DMS79 treated with DMSO at 0.1 percent for 48 hours (cell line): ENCODE measurements at regions not wholly inside any gene's neighbourhood (a gene's known extent, or its start where the extent isn't known, plus 50 kb on each side); places are given as distances from the start of the nearest gene placed in this dataset.

Experiments used
- DNase-seq: peaks from one replicate; lab custom pipeline; 2025; lab: John Stamatoyannopoulos, UW

- no peak for DNase-seq
Measured at GRCh38 chr18:37937287-37937686, 371.7 kb upstream of the CELF4 start.

GRCh38 chr18:37935086-37935485, 369.5 kb upstream of the CELF4 start:
- no peak for DNase-seq

DNA sequence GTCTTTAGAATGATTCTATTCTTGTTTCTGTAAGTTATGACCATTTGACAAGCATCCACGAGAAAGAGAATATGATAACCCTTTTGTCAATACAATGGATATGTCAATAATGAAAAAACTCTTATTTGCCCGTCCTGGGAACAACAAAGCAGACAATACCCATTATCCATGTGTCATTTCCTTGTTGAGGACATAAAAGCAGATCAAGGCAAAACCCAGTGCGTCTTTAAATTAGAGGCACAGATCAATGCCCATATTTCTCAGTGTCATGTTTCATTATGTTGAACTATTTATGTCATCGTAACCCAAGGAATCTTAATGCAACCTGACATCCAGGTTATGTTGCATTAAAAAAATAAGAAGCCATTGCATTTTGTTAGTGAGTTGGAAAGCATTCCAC, 365.0 kb upstream of the CELF4 start:
- no peak for DNase-seq

DNA sequence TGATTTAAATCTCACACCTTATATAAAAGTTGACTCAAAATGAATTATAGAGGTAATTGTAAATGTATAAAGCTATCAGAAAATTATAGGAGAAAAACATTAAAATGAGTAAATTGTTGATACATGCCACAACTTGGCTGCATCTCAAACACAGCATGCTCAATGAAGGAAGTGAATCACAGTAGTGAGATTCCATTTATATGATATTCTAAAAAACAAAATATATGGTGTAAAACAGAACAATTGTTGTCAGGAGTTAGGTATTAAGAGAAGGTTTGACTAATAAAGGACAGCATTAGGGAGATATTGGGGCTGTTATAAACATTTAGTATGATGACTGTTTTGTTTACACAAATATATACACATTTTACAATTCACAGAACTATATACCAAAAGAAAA, 356.6 kb upstream of the CELF4 start:
- DNase-seq: no peak

DNA sequence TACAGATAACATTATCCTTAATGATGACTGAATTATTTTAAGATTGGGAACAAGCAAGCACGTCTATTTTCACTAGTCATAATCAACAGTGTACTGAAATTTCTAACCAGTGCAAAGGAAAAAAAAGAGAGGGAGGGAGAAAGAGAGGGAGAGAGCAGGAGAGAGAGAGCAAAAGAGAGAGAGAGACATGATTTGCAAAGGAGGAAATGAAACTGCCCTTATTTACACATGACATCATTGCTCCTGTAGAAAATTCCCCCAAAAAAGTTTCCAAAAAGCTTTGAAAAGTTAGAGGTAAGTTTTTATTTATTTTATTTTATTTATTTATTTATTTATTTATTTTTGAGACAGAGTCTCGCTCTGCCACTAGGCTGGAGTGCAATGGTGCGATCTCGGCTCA, 355.3 kb upstream of the CELF4 start:
- no peak for DNase-seq

DNA sequence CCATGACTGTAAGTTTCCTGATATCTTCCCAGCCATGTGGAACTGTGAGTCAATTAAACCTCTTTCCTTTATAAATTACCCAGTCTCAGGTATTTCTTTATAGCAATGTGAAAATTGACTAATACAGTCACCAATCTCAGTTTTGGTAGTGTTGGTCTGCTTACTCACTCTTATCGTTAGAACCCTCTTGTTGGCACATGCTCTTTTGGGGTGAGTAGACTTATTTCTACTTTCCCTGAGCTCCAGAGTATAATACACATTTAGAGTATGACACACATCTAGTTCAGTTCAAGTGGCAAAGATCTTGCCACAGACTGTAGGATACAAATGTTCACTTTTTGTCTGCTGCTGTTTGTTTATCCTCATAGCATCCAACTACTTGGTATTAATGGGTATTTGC, 347.5 kb upstream of the CELF4 start:
- DNase-seq: no peak

GRCh38 chr18:37902344-37902743, 336.7 kb upstream of the CELF4 start:
- DNase-seq: no peak

- DNase-seq: no peak
Measured at GRCh38 chr18:37900326-37900725, 334.7 kb upstream of the CELF4 start.

- no peak for DNase-seq
Measured at GRCh38 chr18:37889963-37890362, 324.4 kb upstream of the CELF4 start.

DNA sequence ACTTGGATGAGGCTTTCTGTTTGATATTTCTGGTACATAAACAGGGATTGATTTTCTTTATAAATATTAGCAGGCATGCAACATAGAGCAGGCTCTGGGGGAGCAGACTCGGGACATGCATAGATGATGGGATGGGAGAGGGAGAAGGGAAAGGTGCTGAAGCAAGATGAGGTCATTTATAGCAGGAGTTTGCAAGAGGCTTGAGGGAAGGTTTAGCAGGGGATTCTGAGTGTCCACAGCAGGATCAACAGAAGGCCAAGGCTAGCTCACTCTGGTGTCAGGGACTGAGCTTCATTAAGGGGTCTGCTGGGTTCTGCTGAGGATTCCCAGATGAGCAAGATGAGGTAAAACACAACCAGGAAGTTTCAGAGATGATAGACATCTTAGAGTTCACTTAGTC, 309.1 kb upstream of the CELF4 start:
- no peak for DNase-seq

GRCh38 chr18:37873416-37873815, 307.8 kb upstream of the CELF4 start:
- no peak for DNase-seq

DNA sequence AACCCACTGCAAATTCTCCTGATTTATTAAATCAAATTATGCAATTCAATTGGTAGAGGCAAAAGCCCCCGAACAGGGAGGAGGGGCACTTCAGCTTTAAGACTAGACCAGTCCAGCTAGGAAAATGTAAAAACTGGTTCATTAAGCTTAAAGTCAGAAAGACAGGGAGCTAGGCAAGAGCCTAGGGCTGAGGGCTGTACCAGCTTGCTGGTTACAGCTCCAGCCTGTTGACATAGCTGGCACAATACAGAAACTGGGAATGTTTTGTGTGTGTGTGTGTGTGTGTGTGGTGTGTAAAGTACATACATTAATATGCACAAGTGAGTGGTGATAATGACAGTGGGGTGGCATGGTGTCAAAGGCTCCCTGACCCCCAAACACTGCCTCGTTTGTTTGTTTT, 307.0 kb upstream of the CELF4 start:
- no peak for DNase-seq

GRCh38 chr18:37871561-37871960, 306.0 kb upstream of the CELF4 start:
- no peak for DNase-seq

DNA sequence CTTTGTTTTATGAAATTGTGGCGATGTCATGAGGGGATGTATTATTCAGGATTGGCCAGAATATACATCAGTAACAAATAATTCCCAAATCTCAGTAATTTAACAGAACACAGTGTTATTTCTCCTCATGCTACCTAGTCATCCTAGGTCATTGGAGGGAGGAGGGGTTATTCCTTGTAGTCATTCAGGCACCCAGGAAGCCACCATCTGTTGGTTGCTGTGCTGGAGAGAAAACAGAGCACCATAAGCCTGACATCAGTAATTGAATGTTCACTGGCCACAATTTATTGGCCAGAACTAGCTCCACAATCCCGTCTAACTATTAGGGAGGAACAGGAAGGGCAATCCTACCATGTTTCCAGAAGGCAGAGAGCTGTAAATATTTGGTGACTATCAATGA, 303.5 kb upstream of the CELF4 start:
- no peak for DNase-seq

GRCh38 chr18:37864122-37864521, 298.5 kb upstream of the CELF4 start:
- DNase-seq: no peak

DNA sequence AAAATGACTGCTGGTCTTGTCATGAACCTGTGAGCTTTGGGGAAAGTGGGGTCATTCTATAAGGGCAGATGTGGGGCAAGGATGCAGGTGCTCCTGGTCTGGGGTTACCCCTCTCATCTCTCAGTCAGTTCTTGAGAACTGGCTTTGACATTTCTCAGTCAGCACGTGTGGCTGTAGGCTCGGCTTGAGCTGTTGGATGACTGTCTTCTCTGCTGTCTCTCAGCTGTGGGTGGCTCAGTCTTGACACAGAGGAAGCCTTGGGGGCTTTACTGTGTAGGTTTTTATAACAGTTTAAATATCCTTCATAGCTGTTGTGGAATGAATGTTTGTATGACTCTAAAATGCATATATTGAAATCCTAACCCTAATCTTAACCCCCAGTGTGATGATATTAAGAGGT, 296.4 kb upstream of the CELF4 start:
- no peak for DNase-seq

- no peak for DNase-seq
Measured at GRCh38 chr18:37854396-37854795, 288.8 kb upstream of the CELF4 start.

DNA sequence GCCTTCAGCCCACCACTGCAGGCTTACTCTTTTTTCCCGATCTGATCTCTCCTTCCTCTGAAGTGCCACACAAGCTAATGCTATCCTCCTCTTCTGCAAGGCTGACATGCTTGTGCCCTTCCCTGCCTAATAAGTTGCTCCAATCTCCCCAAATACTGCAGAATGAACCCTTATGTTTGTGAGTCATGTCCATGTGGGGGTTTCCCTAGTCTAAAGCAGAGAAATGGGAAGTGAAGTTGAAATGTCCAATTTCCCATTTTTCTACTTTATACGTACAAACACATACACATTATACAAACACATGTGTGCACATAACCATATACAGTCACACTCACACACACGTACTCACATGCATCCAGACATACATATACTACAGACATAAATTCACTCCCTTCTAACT, 288.1 kb upstream of the CELF4 start:
- no peak for DNase-seq

- DNase-seq: no peak
Measured at GRCh38 chr18:37852464-37852863, 286.9 kb upstream of the CELF4 start.

DNA sequence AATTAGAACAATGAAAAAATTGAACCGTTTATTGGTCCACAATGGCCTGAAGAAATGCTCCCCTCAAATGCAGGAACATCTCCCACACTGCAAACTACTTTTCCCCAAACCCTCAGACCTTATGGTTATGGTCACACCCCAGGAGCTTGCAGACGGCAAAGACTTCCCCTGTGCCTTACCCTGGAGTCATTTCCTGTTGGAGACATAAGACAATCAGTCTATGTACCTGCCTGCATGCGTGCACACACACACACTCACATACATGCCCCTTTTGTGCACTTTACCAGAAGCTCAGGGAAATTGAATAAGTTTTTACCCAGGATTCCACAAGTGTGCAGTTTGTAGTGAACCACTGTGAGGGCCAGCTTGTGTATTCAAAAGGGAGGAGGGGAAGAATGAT, 281.9 kb upstream of the CELF4 start:
- no peak for DNase-seq

- no peak for DNase-seq
Measured at GRCh38 chr18:37846996-37847395, 281.4 kb upstream of the CELF4 start.

GRCh38 chr18:37845498-37845897, 279.9 kb upstream of the CELF4 start:
- no peak for DNase-seq

DNA sequence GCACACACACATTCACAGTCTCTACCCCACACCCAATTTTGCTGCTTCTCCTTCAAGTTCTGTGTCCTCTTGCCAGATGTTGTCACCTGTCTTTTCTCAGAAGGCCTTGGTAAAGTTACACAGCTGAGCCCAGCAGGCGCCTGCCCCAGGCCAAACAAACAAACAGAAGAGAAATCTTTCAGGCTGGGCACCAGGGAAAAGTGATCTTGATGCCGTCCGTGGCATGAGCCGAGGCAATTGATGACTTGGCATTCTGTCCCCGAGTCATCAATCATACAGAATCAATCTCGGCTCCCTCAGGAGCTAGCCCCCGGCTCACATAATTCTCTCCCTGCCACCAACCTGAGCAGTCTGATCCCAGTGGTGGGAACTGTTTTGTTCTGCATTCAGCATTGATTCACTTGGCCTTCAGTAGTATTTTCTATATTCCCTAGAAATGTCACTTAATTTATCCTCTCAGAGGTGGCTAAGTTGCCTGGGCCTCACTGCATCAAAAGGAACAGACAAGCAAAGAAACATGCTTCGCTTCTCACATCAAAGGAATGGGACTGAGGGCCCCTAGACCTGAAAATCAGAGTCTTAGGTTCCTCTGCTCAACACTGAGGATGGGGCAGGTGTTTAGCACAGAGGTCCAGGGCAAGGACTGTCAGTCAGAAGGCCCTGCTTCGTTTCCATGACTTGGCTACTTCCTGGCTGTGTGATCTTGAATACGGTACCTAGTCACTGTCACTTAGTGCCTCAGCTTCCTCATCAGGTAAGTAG, 278.8 kb upstream of the CELF4 start:
- no peak for DNase-seq

DNA sequence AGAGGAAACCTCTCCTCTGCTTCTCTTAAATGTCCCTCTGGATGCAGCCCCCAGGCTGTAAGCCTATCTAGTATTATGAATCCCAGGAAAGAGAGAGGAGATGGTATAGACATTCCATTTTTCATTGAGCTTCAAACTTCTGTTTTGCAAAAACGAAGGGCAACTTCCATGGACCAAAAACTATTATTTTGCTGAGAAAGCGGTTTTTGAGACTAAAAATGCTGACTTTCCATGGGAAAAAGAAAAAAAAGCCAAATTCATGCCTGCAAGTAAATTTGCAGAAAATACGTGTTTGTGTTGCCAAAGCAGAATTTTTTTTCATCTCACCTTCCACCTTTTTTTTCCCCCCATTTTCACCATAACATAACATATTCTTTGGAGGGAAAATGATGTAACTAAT, 272.5 kb upstream of the CELF4 start:
- no peak for DNase-seq
